Kidney (tissue), 13 donors: ENCODE measurements at regions not wholly inside any gene's neighbourhood (a gene's known extent, or its start where the extent isn't known, plus 50 kb on each side); places are given as distances from the start of the nearest gene placed in this dataset.

Source experiments
- DNase-seq, 5 donors: peaks; one replicate each; pipeline ENCODE4 v3.0.0-alpha.2; 2013 to 2020
- FAIRE-seq: peaks from 2 replicates; lab custom pipeline; 2012; peaks lifted over from hg19 to GRCh38; lab: Jason Lieb, UNC
- H3K27ac ChIP-seq, 2 donors: one replicate each; pipeline ENCODE4 v1.7.0; 2013; ENCODE audit warnings: low read depth in 2 of 2, low read length in 2 of 2, inconsistent platforms in 1 of 2
- H3K27me3 ChIP-seq: one replicate; pipeline ENCODE4 v1.7.1; 2013; ENCODE audit warnings: low read length, inconsistent platforms; ENCODE audit not compliant: control insufficient read depth, insufficient read depth
- H3K36me3 ChIP-seq, 3 donors: one replicate each; pipeline versions ENCODE4 v1.7.0 to v1.7.1; 2013; ENCODE audit warnings: low read length in 3 of 3, control low read depth in 1 of 3, inconsistent platforms in 1 of 3; ENCODE audit not compliant: insufficient read depth in 3 of 3, control insufficient read depth in 2 of 3
- H3K4me1 ChIP-seq, 3 donors: one replicate each; pipeline versions ENCODE4 v1.7.0 to v1.7.1; 2013; ENCODE audit warnings: low read length in 3 of 3, inconsistent platforms in 1 of 3, low read depth in 1 of 3; ENCODE audit not compliant: control insufficient read depth in 2 of 3, insufficient read depth in 2 of 3
- H3K4me3 ChIP-seq, 3 donors: one replicate each; pipeline versions ENCODE4 v1.7.0 to v1.8.1; 2013; ENCODE audit warnings: low read length in 3 of 3, control low read depth in 1 of 3, inconsistent platforms in 1 of 3
- H3K9ac ChIP-seq, 3 donors: one replicate each; pipeline versions ENCODE4 v1.7.0 to v1.7.1; 2013; ENCODE audit warnings: low read length in 3 of 3, control low read depth in 1 of 3, inconsistent platforms in 1 of 3
- H3K9me3 ChIP-seq, 3 donors: one replicate each; pipeline versions ENCODE4 v1.7.0 to v1.7.1; 2013; ENCODE audit warnings: low read length in 3 of 3, control low read depth in 1 of 3, inconsistent platforms in 1 of 3; ENCODE audit not compliant: control insufficient read depth in 2 of 3, insufficient read depth in 1 of 3
- intact Hi-C: fragments of 100-400 bp; cut with DNase I; formaldehyde crosslinking; loops from one replicate; pipeline ENCODE4 v1.11.1; 2022
- TF ChIP-seq, protein P1 (sequence below): IDR thresholded peaks from 3 replicates; pipeline ENCODE4 v1.5.1; 2012; ENCODE audit warnings: mild to moderate bottlenecking, moderate library complexity, borderline replicate concordance; ENCODE audit not compliant: insufficient read depth; ENCODE audit errors: extremely low read depth
- donor health status: control.
- donor health status: control.
- donor health status: control.
- donor health status: control.
- donor health status: control.
- donor health status: DM: yes; HTN: yes; CAD: no.
- donor health status: Normal renal cell carcinoma (clear cell type).

DNA sequence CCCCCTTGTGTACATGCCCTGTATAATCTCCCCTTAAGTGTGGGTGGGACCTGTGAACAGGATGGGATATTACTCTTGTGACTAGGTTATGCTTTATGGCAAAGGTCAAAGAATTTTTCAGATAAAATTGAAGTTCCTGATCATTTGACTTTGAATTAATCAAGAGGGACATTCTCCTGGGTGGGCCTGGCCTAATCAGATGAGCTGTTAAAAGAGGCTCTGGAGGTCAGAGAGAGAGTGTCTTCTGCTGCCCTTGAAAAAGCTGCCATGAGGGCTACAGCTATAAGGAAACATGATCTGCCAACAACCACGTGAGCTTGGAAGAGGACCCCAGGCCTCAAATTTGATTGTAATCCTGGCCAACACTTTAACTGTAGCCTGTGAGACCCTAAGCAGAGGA is 125.6 kb upstream of the CSF3R start:
- Histone ChIP-seq H3K27me3 (no peaks in the 10 kb centered on the region), H3K27ac (no peak overlapping the region), H3K9ac (no peak overlapping the region), H3K9me3 (no peaks in the 10 kb centered on the region), H3K36me3 (no peaks in the 10 kb centered on the region), H3K4me1 (no peaks in the 10 kb centered on the region), H3K4me3 (no peak overlapping the region)
- intact Hi-C loops: no loop called here
- no peak for DNase-seq
- FAIRE-seq: no peak
- TF ChIP-seq, protein P1, sequence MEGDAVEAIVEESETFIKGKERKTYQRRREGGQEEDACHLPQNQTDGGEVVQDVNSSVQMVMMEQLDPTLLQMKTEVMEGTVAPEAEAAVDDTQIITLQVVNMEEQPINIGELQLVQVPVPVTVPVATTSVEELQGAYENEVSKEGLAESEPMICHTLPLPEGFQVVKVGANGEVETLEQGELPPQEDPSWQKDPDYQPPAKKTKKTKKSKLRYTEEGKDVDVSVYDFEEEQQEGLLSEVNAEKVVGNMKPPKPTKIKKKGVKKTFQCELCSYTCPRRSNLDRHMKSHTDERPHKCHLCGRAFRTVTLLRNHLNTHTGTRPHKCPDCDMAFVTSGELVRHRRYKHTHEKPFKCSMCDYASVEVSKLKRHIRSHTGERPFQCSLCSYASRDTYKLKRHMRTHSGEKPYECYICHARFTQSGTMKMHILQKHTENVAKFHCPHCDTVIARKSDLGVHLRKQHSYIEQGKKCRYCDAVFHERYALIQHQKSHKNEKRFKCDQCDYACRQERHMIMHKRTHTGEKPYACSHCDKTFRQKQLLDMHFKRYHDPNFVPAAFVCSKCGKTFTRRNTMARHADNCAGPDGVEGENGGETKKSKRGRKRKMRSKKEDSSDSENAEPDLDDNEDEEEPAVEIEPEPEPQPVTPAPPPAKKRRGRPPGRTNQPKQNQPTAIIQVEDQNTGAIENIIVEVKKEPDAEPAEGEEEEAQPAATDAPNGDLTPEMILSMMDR: no peak

GRCh38 chr1:36607263-36607651 is 124.5 kb upstream of the CSF3R start:
- no peak overlapping the region for H3K27ac ChIP-seq
- H3K36me3 ChIP-seq: no peaks in the 10 kb centered on the region
- no peaks in the 10 kb centered on the region for H3K27me3 ChIP-seq
- H3K4me1 ChIP-seq: no peaks in the 10 kb centered on the region
- H3K4me3 ChIP-seq: no peak overlapping the region
- no peak overlapping the region for H3K9ac ChIP-seq
- no peaks in the 10 kb centered on the region for H3K9me3 ChIP-seq
- intact Hi-C loops: no loop called here
- FAIRE-seq (no peak), DNase-seq (no peak)
- TF ChIP-seq, protein P1: no peak

GRCh38 chr1:36606641-36607262 is 124.0 kb upstream of the CSF3R start:
- DNase-seq (no peak), FAIRE-seq (no peak)
- no peaks in the 10 kb centered on the region for H3K27me3 ChIP-seq
- no peak overlapping the region for H3K9ac ChIP-seq
- intact Hi-C loops: no loop called here
- H3K9me3 ChIP-seq: no peaks in the 10 kb centered on the region
- H3K4me3 ChIP-seq: no peak overlapping the region
- no peaks in the 10 kb centered on the region for H3K36me3 ChIP-seq
- TF ChIP-seq, protein P1: no peak
- no peak overlapping the region for H3K27ac ChIP-seq
- H3K4me1 ChIP-seq: no peaks in the 10 kb centered on the region

- Histone ChIP-seq H3K27me3 (no peaks in the 10 kb centered on the region), H3K36me3 (no peaks in the 10 kb centered on the region), H3K9me3 (no peaks in the 10 kb centered on the region), H3K27ac (no peak overlapping the region), H3K9ac (no peak overlapping the region), H3K4me1 (no peaks in the 10 kb centered on the region), H3K4me3 (no peak overlapping the region)
- no peak for DNase-seq
- no peak for FAIRE-seq
- TF ChIP-seq, protein P1: no peak
- intact Hi-C loops: no loop called here
Measured at GRCh38 chr1:36605942-36606640, 123.4 kb upstream of the CSF3R start.
